Stimulated activated CD4-positive, alpha-beta T cell treated with anti-CD3 and anti-CD28 coated beads, Interleukin-4, amount 100 ng/mL, for 48 hours (primary cell): ENCODE measurements at regions not wholly inside any gene's neighbourhood (a gene's known extent, or its start where the extent isn't known, plus 50 kb on each side); places are given as distances from the start of the nearest gene placed in this dataset.
"Not testable (repeated sequence)": the region's sequence is repeated elsewhere in the genome, so short reads cannot be mapped to it uniquely, and the experiment has no call there.

Experiments used
- DNase-seq, 2 donors: peaks; one replicate each; pipeline ENCODE4 v3.0.0-alpha.2; 2020; ENCODE audit warnings: low read depth in 2 of 2

DNA sequence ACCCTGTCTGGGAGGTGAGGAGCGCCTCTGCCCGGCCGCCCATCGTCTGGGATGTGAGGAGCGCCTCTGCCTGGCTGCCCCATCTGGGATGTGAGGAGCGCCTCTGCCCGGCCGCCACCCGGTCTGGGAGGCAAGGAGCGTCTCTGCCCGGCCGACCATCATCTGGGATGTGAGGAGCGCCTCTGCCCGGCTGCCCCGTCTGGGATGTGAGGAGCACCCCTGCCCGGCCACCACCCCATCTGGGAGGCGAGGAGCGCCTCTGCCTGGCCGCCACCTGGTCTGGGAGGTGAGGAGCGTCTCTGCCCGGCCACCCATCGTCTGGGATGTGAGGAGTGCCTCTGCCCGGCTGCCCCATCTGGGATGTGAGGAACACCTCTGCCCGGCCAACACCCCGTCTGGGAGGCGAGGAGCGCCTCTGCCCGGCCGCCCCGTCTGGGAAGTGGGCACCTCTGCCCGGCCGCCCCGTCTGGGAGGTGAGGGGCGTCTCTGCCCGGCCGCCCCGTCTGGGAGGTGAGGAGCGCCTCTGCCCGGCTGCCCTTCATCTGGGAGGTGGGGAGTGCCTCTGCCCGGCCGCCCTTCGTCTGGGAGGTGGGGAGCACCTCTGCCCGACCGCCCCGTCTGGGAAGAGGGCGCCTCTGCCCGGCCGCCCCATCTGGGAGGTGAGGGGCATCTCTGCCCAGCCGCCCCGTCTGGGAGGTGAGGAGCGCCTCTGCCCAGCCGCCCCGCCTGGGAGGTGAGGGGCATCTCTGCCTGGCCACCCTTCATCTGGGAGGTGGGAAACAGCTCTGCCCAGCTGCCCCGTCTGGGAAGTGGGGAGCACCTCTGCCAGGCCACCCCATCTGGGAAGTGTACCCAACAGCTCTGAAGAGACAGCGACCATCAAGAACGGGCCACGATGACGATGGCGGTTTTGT, 399.7 kb downstream of the CAAP1 start:
- DNase-seq = not testable (repeated sequence)

- not testable (repeated sequence) for DNase-seq
Measured at GRCh38 chr9:26491922-26492607, 400.5 kb downstream of the CAAP1 start.

DNA sequence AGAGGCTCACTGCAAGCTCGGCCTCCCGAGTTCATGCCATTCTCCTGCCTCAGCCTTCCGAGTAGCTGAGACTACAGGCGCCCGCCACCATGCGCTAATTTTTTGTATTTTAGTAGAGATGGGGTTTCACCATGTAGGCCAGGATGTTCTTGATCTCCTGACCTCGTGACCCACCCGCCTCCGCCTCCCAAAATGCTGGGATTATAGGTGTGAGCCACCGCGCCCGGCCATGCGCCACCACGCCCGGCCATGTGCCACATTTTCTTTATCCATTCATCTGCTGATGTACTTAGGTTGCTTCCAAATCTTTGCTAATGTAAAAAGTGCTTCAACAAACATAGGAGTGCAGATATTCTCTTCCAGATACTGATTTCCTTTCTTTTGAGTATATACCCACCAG, 408.6 kb downstream of the CAAP1 start:
- no peak for DNase-seq

- DNase-seq = no peak
Measured at GRCh38 chr9:26477963-26478362, 414.6 kb downstream of the CAAP1 start.

GRCh38 chr9:26471261-26471660, 421.3 kb downstream of the CAAP1 start:
- no peak for DNase-seq

- DNase-seq = no peak
Measured at GRCh38 chr9:26470284-26470683, 422.3 kb downstream of the CAAP1 start.

- no peak for DNase-seq
Measured at GRCh38 chr9:26463837-26464236, 428.8 kb downstream of the CAAP1 start.

- no peak for DNase-seq
Measured at GRCh38 chr9:26462751-26463150, 429.9 kb downstream of the CAAP1 start.

DNA sequence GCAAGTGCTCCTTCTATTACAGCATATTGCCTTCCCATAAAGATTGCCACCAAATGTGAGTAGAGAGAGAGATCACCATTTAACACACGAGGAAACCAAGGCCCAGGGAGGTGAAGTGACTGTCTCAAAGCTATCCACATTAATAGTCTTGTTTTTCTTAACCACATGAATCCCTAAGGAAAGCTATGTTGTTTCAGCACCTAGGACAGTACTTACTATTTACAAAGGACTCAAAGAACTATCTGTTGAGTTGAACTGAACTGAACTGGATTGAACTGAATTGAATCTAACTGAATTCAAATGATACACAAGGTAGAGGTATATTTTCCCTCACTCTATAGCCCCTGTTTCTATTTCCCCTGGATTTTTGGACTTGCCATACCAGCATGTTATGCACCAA, 430.4 kb downstream of the CAAP1 start:
- DNase-seq = no peak

DNA sequence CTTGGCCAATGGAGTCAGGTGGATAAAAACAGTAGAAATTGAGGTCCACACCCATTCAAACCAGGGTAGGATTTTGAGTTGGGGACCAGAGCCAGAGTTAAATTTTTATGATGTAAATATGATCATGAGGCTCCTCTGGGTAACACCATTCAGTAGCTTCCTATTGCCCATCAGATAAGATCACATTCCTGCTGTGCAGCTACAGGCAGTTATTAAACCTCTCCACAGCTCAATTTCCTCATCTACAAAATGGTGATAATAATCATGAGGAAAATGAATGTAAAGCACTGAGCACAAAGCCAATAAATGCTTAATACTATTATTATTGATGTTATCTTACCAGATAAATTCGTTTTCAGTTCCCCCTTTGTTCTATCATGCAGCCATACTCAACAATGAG, 432.0 kb downstream of the CAAP1 start:
- no peak for DNase-seq

DNA sequence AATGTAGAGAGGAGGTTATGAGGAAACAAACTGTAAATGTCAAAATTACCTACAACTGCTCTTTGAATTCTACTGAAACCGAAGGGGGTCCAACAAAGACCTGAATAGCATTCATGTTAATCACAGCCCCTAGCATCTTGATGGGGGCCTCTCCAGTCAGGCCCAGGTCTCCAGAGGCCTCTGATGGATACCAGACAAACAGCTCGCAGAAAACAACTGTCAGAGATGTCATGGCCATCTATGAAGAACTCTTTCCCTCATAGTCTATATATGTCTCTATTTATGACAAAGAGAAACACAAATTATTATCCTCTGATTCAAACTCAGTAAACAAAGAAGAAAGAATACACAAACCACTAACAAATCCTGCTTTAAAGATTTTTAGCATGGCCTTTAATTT, 432.6 kb downstream of the CAAP1 start:
- DNase-seq = no peak

GRCh38 chr9:26458054-26458453, 434.5 kb downstream of the CAAP1 start:
- no peak for DNase-seq

GRCh38 chr9:26457151-26457550, 435.5 kb downstream of the CAAP1 start:
- DNase-seq = no peak

- DNase-seq = no peak
Measured at GRCh38 chr9:26439061-26439624, 453.5 kb downstream of the CAAP1 start.

DNA sequence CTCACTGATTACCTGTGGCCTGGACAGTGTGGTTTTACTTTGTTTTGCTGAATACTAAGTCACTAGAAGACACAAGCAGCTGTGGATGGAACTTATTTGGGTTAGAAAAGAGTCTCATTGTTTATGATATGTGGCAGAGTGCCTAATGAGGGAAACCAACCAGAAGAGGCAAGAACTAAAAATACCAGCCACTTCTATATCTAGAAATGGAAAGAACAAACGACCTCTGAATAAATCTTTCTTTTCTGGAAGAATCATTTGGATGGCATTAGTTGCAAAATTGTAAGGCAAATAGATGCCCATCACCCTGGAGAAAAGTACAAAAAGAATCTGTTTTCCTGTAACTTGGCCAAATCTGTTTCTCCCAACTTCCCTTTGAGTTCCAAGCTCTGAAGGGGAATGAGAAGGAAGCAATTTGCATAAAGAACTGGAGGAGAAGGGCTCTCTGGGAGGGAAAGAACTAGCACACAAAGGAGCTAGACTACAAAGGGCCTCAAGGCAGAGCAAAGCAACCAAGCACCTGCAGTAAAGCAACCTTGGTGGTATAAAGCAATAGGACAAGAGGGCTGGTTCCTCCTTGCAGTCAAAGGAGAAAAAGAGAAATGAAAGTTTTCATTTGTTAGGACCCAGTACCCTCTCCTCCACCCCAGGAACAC, 455.4 kb downstream of the CAAP1 start:
- no peak for DNase-seq

- no peak for DNase-seq
Measured at GRCh38 chr9:26426551-26427131, 466.0 kb downstream of the CAAP1 start.

DNA sequence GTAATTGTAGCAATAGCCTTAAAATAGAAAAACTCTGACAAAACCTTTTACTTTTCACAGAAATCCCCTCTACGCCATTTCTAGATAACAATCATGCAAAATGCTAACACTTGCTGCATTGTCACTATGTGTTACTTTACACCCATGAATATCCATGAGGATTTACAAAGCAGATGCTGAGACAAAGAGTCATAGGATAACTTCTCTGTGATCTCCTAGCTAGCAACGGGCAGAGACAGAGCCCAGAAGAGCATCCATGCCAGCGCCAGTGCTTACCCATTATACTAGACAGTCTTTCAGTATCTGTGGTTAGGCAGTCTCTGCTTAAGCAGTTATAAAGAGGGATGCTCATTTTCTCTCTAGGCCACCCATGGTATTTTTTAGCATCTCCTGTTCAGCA, 474.1 kb downstream of the CAAP1 start:
- DNase-seq = no peak

DNA sequence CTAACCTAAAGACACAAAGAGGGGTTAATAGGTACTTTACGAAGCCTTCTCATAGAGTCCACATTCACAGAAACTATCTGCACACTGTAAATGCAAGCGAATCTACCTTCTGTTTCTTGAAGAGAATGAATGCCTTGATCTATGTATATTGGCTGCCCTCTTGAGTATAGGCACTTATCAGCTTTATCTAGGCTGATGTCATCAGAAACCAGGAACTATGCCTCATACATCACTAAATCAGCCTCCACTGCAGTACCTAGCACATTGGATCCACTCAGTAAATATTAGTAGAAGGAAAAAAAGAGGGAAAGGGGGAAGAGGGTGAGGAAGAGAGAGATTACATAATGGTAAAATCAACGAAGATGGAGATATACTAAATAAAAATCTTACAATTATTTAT, 477.1 kb downstream of the CAAP1 start:
- no peak for DNase-seq

DNA sequence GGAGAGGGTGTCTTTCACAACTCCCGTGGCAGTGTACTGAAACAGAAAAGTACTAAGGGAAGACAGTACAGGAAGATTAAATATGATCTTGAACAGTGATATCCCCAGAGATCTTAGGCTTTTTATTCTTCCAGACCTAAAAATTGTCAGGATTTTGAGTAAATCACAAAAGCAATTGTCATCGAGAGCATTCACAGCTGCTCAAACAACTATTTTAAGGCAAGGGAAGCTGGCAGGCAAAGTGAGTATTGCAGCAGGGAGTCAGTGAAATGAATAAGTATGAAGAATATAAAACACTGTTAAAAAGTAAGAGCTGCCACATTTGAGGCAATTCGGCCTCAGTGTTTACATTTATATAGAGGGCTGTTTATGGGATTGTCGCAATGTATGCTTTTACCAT, 479.0 kb downstream of the CAAP1 start:
- DNase-seq = no peak

GRCh38 chr9:26412446-26412845, 480.2 kb downstream of the CAAP1 start:
- no peak for DNase-seq

DNA sequence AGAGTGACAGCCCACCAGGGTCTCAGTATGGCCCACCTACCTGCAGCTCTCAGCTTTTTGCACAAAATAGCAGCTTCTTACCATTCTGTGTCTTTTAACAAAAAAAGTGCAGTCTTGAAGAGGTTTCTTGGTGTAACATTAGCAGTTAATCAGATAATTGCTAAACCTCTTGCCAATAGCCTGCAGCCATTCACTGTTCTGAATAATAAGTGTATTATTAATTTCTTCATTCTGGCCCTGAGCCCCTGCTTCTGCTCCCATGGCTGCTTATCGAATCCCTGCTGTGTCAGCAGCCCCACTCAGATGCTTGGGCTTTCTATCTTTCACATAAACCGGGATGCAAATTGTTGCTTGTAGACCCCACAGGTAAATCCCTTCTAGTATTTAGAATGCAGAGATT, 485.9 kb downstream of the CAAP1 start:
- DNase-seq = no peak

- no peak for DNase-seq
Measured at GRCh38 chr9:26399556-26399955, 493.0 kb downstream of the CAAP1 start.
